ENCODE measurements at regions not wholly inside any gene's neighbourhood (a gene's known extent, or its start where the extent isn't known, plus 50 kb on each side); places are given as distances from the start of the nearest gene placed in this dataset.

GRCh38 chr11:10934293-10934860 is 76.5 kb upstream of the ZBED5 start:
- TF ChIP-seq CTCF (conservative IDR thresholded peaks at IDR 0.05) (no peak), ZFX (IDR thresholded peaks at IDR 0.05) (no peak)
- peak overlapping the region; percentile 33; the same call in 1 of the 2 replicates for H3K27ac ChIP-seq

GRCh38 chr11:10933455-10934292 is 75.8 kb upstream of the ZBED5 start:
- peak; percentile 95 for TF ChIP-seq CTCF (conservative IDR thresholded peaks at IDR 0.05)
- TF ChIP-seq ZFX (IDR thresholded peaks at IDR 0.05), result no peak
- H3K27ac ChIP-seq, result peak overlapping the region; percentile 33

GRCh38 chr11:10932976-10933375 is 75.1 kb upstream of the ZBED5 start:
- no peak for TF ChIP-seq CTCF (conservative IDR thresholded peaks at IDR 0.05)
- TF ChIP-seq ZFX (IDR thresholded peaks at IDR 0.05), result no peak
- no peak overlapping the region for H3K27ac ChIP-seq

GRCh38 chr11:10931761-10932670 is 74.2 kb upstream of the ZBED5 start:
- peak overlapping the region; percentile 75 for H3K27ac ChIP-seq
- no peak for TF ChIP-seq ZFX (IDR thresholded peaks at IDR 0.05)
- TF ChIP-seq CTCF (conservative IDR thresholded peaks at IDR 0.05), result no peak

- TF ChIP-seq CTCF (conservative IDR thresholded peaks at IDR 0.05) (no peak), ZFX (IDR thresholded peaks at IDR 0.05) (peak; percentile 71)
- H3K27ac ChIP-seq, result peak overlapping the region; percentile 75
These were observed 73.3 kb upstream of the ZBED5 start for GRCh38 chr11:10930972-10931760.

GRCh38 chr11:10930224-10930971 is 72.5 kb upstream of the ZBED5 start:
- no peak for TF ChIP-seq ZFX (IDR thresholded peaks at IDR 0.05)
- no peak for TF ChIP-seq CTCF (conservative IDR thresholded peaks at IDR 0.05)
- H3K27ac ChIP-seq, result peak overlapping the region; percentile 75
